ENCODE measurements at regions not wholly inside any gene's neighbourhood (a gene's known extent, or its start where the extent isn't known, plus 50 kb on each side); places are given as distances from the start of the nearest gene placed in this dataset.

- no peak for TF ChIP-seq EZH2 (IDR thresholded peaks at IDR 0.05; ENCODE audit: low read length, unreplicated experiment)
- no peak for TF ChIP-seq CTCF (conservative IDR thresholded peaks at IDR 0.05; ENCODE audit: low read depth, low read length)
- TF ChIP-seq EZH2phosphoT487 (IDR thresholded peaks at IDR 0.05; ENCODE audit: borderline replicate concordance, low read length): no peak
Observed at GRCh38 chr4:104334410-104334809, 160.3 kb downstream of the CXXC4 start.

Data from PC-3 (cell line).